Posterior cingulate gyrus (tissue), 11 donors: ENCODE measurements at regions not wholly inside any gene's neighbourhood (a gene's known extent, or its start where the extent isn't known, plus 50 kb on each side); places are given as distances from the start of the nearest gene placed in this dataset.

ENCODE experiments used
- DNase-seq, 10 donors: peaks; one replicate each; pipeline versions ENCODE4 v3.0.0 to v3.0.0-alpha.2; 2020 to 2021; ENCODE audit warnings: mixed read lengths in 3 of 10
- intact Hi-C: fragments of 100-400 bp; cut with DNase I; formaldehyde crosslinking; loops from one replicate; pipeline ENCODE4 v1.15.1; 2023

- no peak for DNase-seq
- intact Hi-C loops, result no loop called here
Observed at GRCh38 chr15:91593067-91593466, 260.4 kb upstream of the SLCO3A1 start.

- intact Hi-C loops, result no loop called here
Observed at GRCh38 chr15:91593653-91594052, 259.9 kb upstream of the SLCO3A1 start.

GRCh38 chr15:91599261-91599660 lies 254.2 kb upstream of the SLCO3A1 start:
- DNase-seq, result no peak
- intact Hi-C loops, result no loop called here

More at GRCh38 chr15:91593653-91594052, 259.9 kb upstream of the SLCO3A1 start:
- DNase-seq, result no peak

GRCh38 chr15:91603384-91604080 lies 250.0 kb upstream of the SLCO3A1 start:
- DNase-seq, result no peak

GRCh38 chr15:91604122-91604521 lies 249.4 kb upstream of the SLCO3A1 start:
- intact Hi-C loops, result no loop called here

More at GRCh38 chr15:91603384-91604080, 250.0 kb upstream of the SLCO3A1 start:
- intact Hi-C loops, result no loop called here

GRCh38 chr15:91605576-91605975 lies 247.9 kb upstream of the SLCO3A1 start:
- DNase-seq, result no peak
- intact Hi-C loops, result no loop called here

More at GRCh38 chr15:91604122-91604521, 249.4 kb upstream of the SLCO3A1 start:
- DNase-seq, result no peak

GRCh38 chr15:91609231-91609630 lies 244.3 kb upstream of the SLCO3A1 start:
- DNase-seq, result no peak

GRCh38 chr15:91609966-91610365 lies 243.5 kb upstream of the SLCO3A1 start:
- intact Hi-C loops, result no loop called here
- DNase-seq, result no peak

More at GRCh38 chr15:91609231-91609630, 244.3 kb upstream of the SLCO3A1 start:
- intact Hi-C loops, result no loop called here

GRCh38 chr15:91611561-91612323 lies 241.8 kb upstream of the SLCO3A1 start:
- intact Hi-C loops, result no loop called here
- peak in 1 of 10 donors; percentile 49 for DNase-seq

GRCh38 chr15:91620229-91620628 lies 233.3 kb upstream of the SLCO3A1 start:
- intact Hi-C loops, result no loop called here
- DNase-seq, result no peak

GRCh38 chr15:91622235-91622634 lies 231.3 kb upstream of the SLCO3A1 start:
- intact Hi-C loops, result no loop called here
- DNase-seq, result no peak

GRCh38 chr15:91622711-91623342 lies 230.7 kb upstream of the SLCO3A1 start:
- no peak for DNase-seq
- intact Hi-C loops, result no loop called here

GRCh38 chr15:91624353-91624968 lies 229.0 kb upstream of the SLCO3A1 start:
- no peak for DNase-seq
- intact Hi-C loops, result no loop called here

GRCh38 chr15:91625506-91625905 lies 228.0 kb upstream of the SLCO3A1 start:
- intact Hi-C loops, result no loop called here

GRCh38 chr15:91627473-91628278 lies 225.8 kb upstream of the SLCO3A1 start:
- intact Hi-C loops, result no loop called here
- DNase-seq, result peak in 8 of 10 donors; percentile 16 to 89 (median 32)

More at GRCh38 chr15:91625506-91625905, 228.0 kb upstream of the SLCO3A1 start:
- DNase-seq, result no peak

GRCh38 chr15:91630090-91630489 lies 223.4 kb upstream of the SLCO3A1 start:
- intact Hi-C loops, result no loop called here
- DNase-seq, result no peak

GRCh38 chr15:91632176-91632575 lies 221.3 kb upstream of the SLCO3A1 start:
- DNase-seq, result no peak
- intact Hi-C loops, result no loop called here

GRCh38 chr15:91632981-91633380 lies 220.5 kb upstream of the SLCO3A1 start:
- DNase-seq, result no peak
- intact Hi-C loops, result no loop called here

GRCh38 chr15:91634179-91634578 lies 219.3 kb upstream of the SLCO3A1 start:
- no peak for DNase-seq
- intact Hi-C loops, result no loop called here

- DNase-seq, result no peak
- intact Hi-C loops, result no loop called here
Observed at GRCh38 chr15:91635080-91635479, 218.4 kb upstream of the SLCO3A1 start.
